ENCODE measurements at regions not wholly inside any gene's neighbourhood (a gene's known extent, or its start where the extent isn't known, plus 50 kb on each side); places are given as distances from the start of the nearest gene placed in this dataset.

DNA sequence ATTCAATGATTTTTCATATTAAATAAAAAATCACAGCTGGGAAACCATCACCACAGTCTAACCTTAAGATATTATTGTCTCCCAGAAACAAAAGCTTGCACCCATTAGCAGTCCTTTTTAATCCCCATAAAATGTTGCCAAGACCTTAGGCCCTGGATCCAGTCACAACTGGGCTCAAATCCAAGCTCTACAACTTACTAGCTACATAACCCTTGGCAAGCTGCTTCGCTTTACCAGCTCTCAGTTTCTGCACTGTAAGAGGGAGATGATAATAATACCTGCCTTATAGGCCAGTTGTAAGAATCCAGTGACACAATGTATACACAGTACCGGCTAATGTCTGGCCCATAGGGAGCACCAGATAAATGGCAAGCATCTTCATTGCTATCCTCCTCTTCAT, 400.9 kb upstream of the FGF13 start:
- H3K9me3 ChIP-seq (replicated peaks; ENCODE audit: low read length): no peaks in the 10 kb centered on the region
- no peak overlapping the region for H3K4me2 ChIP-seq (ENCODE audit: low read length)
- no peak overlapping the region for H3K9ac ChIP-seq (ENCODE audit: low read depth, low read length)
- H3K36me3 ChIP-seq (ENCODE audit: insufficient read depth, low read length): no peaks in the 10 kb centered on the region
- peaks cover 6% of the 10 kb centered on the region for H3K4me1 ChIP-seq (ENCODE audit: control insufficient read depth, insufficient read depth, low read length)
- H3K27me3 ChIP-seq (ENCODE audit: control insufficient read depth, insufficient read depth, low read length): no peaks in the 10 kb centered on the region
- no peak overlapping the region for H3K4me3 ChIP-seq (ENCODE audit: low read length)

DNA sequence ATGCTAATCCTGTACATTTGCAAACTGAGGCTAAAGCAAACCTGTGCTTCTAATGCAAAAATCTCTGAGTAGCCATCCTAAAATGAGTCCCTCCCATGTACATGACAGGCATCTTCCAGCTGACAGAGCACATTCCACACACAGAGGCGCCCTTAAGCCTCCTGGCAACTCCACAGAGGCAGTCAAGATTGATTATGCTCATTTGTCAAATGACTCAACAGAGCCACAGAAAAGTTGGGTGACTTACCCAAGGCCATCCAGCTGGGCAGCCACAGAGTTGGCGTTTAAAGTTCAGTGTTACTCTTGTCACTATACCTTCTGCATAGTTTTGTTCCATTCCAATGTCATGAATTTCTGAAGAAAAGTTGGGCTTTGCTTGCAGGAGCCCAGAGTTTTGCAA, 394.6 kb upstream of the FGF13 start:
- no peak overlapping the region for H3K4me3 ChIP-seq (ENCODE audit: low read length)
- H3K27me3 ChIP-seq (ENCODE audit: control insufficient read depth, insufficient read depth, low read length): no peaks in the 10 kb centered on the region
- no peaks in the 10 kb centered on the region for H3K36me3 ChIP-seq (ENCODE audit: insufficient read depth, low read length)
- no peaks in the 10 kb centered on the region for H3K4me1 ChIP-seq (ENCODE audit: control insufficient read depth, insufficient read depth, low read length)
- no peak overlapping the region for H3K4me2 ChIP-seq (ENCODE audit: low read length)
- H3K9me3 ChIP-seq (replicated peaks; ENCODE audit: low read length): no peaks in the 10 kb centered on the region
- H3K9ac ChIP-seq (ENCODE audit: low read depth, low read length): no peak overlapping the region

DNA sequence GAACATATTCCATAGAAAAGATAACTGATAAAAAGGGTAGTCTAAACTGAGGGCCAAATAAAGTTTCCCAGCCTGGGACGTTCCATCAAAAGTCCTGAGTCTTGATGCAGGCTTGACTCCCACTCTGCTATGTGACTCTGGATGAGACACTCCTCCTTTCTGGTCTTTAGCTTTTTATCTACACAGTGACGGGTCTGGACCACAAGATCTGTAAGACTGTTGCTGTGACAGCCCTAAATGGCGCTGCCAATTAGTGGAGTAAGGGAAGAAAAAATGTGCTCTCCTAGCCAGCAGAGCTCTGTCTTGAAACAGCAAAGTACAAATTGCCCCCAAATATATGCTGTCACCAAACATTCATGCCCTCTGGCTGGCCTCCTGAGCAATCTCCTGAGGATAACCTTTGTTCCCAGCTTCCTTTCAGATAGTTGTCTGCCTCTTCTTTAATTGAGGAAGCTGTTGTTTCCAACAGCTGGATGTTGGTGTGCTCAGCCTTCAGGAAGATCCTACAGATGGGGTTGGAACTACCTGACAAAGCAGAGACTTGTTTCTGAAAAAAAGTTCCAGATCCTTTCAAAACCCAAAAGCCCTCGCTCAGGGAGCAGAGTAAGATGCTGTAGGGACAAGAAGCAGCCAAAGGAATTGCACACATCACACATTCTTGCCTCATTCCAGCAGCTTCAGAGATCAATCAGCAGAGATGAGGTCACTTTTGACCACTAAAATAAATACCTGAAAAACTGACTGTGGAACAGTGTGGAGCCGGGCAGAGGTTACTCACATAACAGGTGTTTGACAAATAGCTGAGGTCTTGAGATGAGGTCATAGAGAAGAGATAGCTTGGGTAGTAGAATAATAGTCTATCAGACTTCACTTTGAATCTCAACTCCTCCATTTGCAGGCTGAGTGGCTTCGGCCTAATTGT, 383.4 kb upstream of the FGF13 start:
- H3K36me3 ChIP-seq (ENCODE audit: insufficient read depth, low read length): no peaks in the 10 kb centered on the region
- H3K9me3 ChIP-seq (replicated peaks; ENCODE audit: low read length): no peaks in the 10 kb centered on the region
- H3K27me3 ChIP-seq (ENCODE audit: control insufficient read depth, insufficient read depth, low read length): no peaks in the 10 kb centered on the region
- no peak overlapping the region for H3K4me3 ChIP-seq (ENCODE audit: low read length)
- no peak overlapping the region for H3K4me2 ChIP-seq (ENCODE audit: low read length)
- H3K9ac ChIP-seq (ENCODE audit: low read depth, low read length): no peak overlapping the region
- no peaks in the 10 kb centered on the region for H3K4me1 ChIP-seq (ENCODE audit: control insufficient read depth, insufficient read depth, low read length)

DNA sequence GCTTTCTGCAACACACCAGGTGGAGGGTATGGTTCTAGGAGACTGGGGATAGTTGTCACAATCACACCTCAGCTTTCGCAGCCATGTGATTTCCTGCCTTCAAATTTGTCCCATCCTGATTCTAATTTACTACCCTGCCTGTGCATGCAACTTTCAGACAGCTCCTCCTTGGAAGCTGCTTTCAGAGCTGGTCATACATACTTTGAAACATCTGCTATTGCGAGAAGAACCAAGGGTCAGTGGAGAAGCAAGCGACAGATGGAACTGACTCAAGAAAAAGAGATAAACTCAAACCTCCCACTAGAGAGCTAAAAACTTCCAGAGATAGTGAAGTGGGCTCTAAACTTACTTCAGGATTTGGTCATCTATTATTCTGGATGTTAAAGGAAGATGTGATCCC, 381.7 kb upstream of the FGF13 start:
- H3K4me3 ChIP-seq (ENCODE audit: low read length): no peak overlapping the region
- no peak overlapping the region for H3K4me2 ChIP-seq (ENCODE audit: low read length)
- H3K36me3 ChIP-seq (ENCODE audit: insufficient read depth, low read length): no peaks in the 10 kb centered on the region
- no peaks in the 10 kb centered on the region for H3K9me3 ChIP-seq (replicated peaks; ENCODE audit: low read length)
- no peaks in the 10 kb centered on the region for H3K4me1 ChIP-seq (ENCODE audit: control insufficient read depth, insufficient read depth, low read length)
- no peaks in the 10 kb centered on the region for H3K27me3 ChIP-seq (ENCODE audit: control insufficient read depth, insufficient read depth, low read length)
- H3K9ac ChIP-seq (ENCODE audit: low read depth, low read length): no peak overlapping the region

DNA sequence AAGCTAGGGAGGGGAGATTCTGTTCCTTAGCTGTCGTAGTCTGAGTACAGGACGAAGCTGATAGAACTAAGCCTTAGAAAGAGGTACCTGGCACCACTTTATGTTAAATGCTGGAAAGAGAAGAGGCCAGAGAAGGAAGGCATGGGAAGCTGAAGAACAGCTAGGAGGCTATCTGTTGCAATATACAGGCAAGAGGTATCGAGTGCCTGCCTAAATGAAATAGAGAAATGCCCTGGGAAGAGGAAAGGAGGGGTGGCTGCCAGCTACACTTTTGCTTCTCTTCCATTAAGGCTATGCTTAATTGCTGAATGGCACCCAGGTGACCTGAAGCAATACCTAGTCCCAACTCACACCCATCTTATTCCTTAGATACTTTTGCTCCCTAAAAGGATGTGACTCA, 380.4 kb upstream of the FGF13 start:
- Histone ChIP-seq H3K27me3 (ENCODE audit: control insufficient read depth, insufficient read depth, low read length) (no peaks in the 10 kb centered on the region), H3K9ac (ENCODE audit: low read depth, low read length) (no peak overlapping the region), H3K36me3 (ENCODE audit: insufficient read depth, low read length) (no peaks in the 10 kb centered on the region), H3K9me3 (replicated peaks; ENCODE audit: low read length) (no peaks in the 10 kb centered on the region), H3K4me1 (ENCODE audit: control insufficient read depth, insufficient read depth, low read length) (no peaks in the 10 kb centered on the region), H3K4me3 (ENCODE audit: low read length) (no peak overlapping the region), H3K4me2 (ENCODE audit: low read length) (no peak overlapping the region)

DNA sequence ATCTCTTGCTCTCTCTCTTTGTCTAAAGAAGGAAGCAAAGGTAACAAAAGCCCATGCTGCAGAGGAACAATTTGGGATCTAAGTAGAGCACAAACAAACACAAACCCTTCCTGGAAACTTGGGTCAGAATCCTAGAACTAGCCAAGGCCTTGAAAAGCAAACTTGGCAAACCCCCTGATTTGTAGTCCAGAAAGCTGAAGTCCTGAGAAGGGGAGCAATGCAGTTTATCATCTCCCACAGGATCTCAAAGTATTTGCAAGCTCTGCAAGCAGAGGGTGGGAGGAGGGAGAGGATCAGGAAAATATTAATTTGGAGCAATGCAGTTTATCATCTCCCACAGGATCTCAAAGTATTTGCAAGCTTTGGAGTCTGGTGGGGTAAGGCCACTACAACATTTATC, 379.5 kb upstream of the FGF13 start:
- no peak overlapping the region for H3K4me3 ChIP-seq (ENCODE audit: low read length)

DNA sequence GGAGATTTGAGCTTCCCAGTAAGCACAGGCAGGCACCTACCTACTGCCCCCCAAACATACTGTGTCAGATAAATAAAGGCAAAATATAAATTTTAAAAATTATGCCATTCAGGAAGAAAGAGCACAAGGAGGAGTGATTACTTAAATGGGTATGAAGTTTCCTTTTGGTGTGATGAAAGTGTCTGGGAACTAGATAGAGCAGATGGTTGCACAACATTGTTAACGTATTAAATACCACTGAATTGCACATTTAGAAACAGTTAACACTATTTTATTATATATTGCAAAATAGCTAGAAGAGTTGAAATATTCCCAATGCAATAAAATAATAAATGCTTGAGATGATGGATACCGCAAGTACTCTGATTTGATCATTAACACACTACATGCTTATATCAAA, 374.7 kb upstream of the FGF13 start:
- H3K4me3 ChIP-seq (ENCODE audit: low read length): no peak overlapping the region
- no peak overlapping the region for H3K9ac ChIP-seq (ENCODE audit: low read depth, low read length)
- no peaks in the 10 kb centered on the region for H3K36me3 ChIP-seq (ENCODE audit: insufficient read depth, low read length)
- no peak overlapping the region for H3K4me2 ChIP-seq (ENCODE audit: low read length)
- no peaks in the 10 kb centered on the region for H3K27me3 ChIP-seq (ENCODE audit: control insufficient read depth, insufficient read depth, low read length)
- no peaks in the 10 kb centered on the region for H3K9me3 ChIP-seq (replicated peaks; ENCODE audit: low read length)
- no peaks in the 10 kb centered on the region for H3K4me1 ChIP-seq (ENCODE audit: control insufficient read depth, insufficient read depth, low read length)

More for the DNA sequence above, 379.5 kb upstream of the FGF13 start:
- no peaks in the 10 kb centered on the region for H3K36me3 ChIP-seq (ENCODE audit: insufficient read depth, low read length)
- no peaks in the 10 kb centered on the region for H3K9me3 ChIP-seq (replicated peaks; ENCODE audit: low read length)
- H3K4me2 ChIP-seq (ENCODE audit: low read length): no peak overlapping the region
- H3K4me1 ChIP-seq (ENCODE audit: control insufficient read depth, insufficient read depth, low read length): no peaks in the 10 kb centered on the region
- no peak overlapping the region for H3K9ac ChIP-seq (ENCODE audit: low read depth, low read length)
- H3K27me3 ChIP-seq (ENCODE audit: control insufficient read depth, insufficient read depth, low read length): no peaks in the 10 kb centered on the region

DNA sequence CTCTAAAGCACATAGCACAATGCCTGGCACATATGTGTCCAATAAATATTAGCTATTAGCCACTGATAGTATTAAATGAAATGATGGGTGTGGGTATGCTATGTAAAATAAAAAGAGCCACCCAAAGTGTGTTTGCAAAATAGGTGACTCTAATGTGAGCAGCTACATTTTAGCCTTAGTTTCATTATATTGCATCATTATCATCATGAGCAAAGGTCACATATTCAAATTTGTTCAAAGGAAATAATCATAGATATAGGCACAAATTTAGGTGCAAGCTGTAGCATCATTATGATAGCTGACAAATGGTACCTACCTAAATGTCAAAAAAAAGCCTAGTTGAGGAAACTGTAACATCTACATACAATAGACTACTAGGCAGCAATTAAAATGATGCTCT, 373.9 kb upstream of the FGF13 start:
- Histone ChIP-seq H3K27me3 (ENCODE audit: control insufficient read depth, insufficient read depth, low read length) (no peaks in the 10 kb centered on the region), H3K9ac (ENCODE audit: low read depth, low read length) (no peak overlapping the region), H3K4me1 (ENCODE audit: control insufficient read depth, insufficient read depth, low read length) (no peaks in the 10 kb centered on the region), H3K4me2 (ENCODE audit: low read length) (no peak overlapping the region), H3K9me3 (replicated peaks; ENCODE audit: low read length) (no peaks in the 10 kb centered on the region), H3K4me3 (ENCODE audit: low read length) (no peak overlapping the region), H3K36me3 (ENCODE audit: insufficient read depth, low read length) (no peaks in the 10 kb centered on the region)

DNA sequence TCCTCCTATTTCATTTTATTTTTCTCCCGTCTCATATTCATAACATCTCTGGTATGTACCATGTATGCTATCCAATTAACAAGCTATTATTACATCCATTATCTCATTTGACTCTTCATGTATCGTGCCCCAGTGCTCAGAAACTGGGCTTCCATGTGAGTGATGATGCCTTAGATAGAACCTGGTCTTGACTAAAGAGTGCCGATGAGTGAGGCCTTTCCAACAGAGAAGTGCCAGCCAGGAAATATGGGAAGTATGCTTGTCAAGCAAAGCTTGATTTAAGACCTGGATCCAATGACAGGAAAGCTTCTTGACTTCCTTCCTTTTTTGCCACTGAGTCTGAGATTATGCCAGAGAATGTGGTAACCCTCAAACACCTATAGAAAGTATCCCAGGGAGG, 371.7 kb upstream of the FGF13 start:
- no peaks in the 10 kb centered on the region for H3K36me3 ChIP-seq (ENCODE audit: insufficient read depth, low read length)
- no peak overlapping the region for H3K4me3 ChIP-seq (ENCODE audit: low read length)
- no peaks in the 10 kb centered on the region for H3K27me3 ChIP-seq (ENCODE audit: control insufficient read depth, insufficient read depth, low read length)

DNA sequence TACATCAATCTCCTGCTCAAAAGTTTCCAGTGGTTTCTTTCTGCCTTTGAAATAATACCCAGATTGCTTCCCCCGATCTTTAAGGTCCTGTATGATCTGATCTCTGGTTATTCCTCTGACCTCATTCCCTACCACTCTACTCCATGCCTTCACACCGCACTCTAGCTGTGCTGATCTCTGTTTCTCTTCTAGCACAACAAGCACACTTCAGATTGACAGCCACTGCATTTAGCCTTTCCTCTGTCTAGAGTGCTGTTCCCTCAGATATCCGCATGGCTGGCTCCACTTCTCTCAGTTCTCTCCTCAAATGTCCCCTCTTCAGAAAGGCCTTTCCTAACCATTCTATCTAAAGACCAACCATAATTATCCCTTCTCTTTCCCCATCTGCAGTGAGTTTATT, 370.4 kb upstream of the FGF13 start:
- Histone ChIP-seq H3K9ac (ENCODE audit: low read depth, low read length) (no peak overlapping the region), H3K4me2 (ENCODE audit: low read length) (no peak overlapping the region), H3K27me3 (ENCODE audit: control insufficient read depth, insufficient read depth, low read length) (no peaks in the 10 kb centered on the region), H3K4me3 (ENCODE audit: low read length) (no peak overlapping the region), H3K36me3 (ENCODE audit: insufficient read depth, low read length) (no peaks in the 10 kb centered on the region), H3K9me3 (replicated peaks; ENCODE audit: low read length) (no peaks in the 10 kb centered on the region), H3K4me1 (ENCODE audit: control insufficient read depth, insufficient read depth, low read length) (peaks cover 8% of the 10 kb centered on the region)

More for the DNA sequence above, 371.7 kb upstream of the FGF13 start:
- no peak overlapping the region for H3K4me2 ChIP-seq (ENCODE audit: low read length)
- H3K9me3 ChIP-seq (replicated peaks; ENCODE audit: low read length): no peaks in the 10 kb centered on the region
- peaks cover 1% of the 10 kb centered on the region for H3K4me1 ChIP-seq (ENCODE audit: control insufficient read depth, insufficient read depth, low read length)
- H3K9ac ChIP-seq (ENCODE audit: low read depth, low read length): no peak overlapping the region

DNA sequence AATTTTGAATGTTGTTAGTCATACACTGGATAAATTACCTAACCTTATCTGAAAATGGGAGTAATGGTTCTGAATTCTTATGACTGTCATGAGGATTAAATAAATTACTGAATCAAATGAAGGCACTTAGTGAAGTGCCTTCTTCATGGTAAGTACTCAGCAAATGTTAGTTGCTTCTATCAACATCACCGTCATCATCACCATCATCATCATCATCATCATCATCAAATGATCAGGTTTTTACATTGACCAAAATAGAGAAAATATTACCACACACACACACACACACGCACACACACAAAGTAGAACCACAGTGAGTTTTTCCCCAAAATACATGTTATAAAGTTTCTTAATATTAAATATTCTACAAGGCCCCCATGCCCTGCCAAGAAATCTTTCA, 368.3 kb upstream of the FGF13 start:
- H3K27me3 ChIP-seq (ENCODE audit: control insufficient read depth, insufficient read depth, low read length): no peaks in the 10 kb centered on the region
- no peak overlapping the region for H3K4me3 ChIP-seq (ENCODE audit: low read length)
- H3K9ac ChIP-seq (ENCODE audit: low read depth, low read length): no peak overlapping the region
- no peaks in the 10 kb centered on the region for H3K9me3 ChIP-seq (replicated peaks; ENCODE audit: low read length)
- peaks cover 9% of the 10 kb centered on the region for H3K4me1 ChIP-seq (ENCODE audit: control insufficient read depth, insufficient read depth, low read length)
- H3K36me3 ChIP-seq (ENCODE audit: insufficient read depth, low read length): no peaks in the 10 kb centered on the region
- no peak overlapping the region for H3K4me2 ChIP-seq (ENCODE audit: low read length)

DNA sequence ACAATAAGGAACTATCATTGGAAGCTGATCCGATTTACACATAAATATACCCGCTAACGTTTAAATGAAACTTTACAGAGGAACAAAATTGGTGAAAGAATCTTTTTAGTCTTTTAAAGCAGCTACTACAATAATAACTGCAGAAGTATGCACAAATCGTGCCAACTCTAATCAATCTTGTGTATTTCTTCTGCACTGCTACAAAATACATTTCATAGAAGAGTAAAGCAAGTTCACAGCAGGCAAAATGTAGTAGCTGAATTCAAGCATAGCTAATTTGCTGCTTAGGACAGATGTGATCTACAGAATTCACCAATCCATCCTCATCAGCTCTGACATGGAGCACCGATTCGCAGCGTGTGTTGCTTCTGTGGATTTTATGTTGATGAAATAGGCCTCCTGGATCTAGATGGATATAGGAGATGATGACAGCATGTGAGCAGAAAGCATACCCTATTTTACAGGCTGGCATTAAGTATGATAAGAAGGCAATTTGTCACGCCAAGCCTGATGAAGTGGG, 367.3 kb upstream of the FGF13 start:
- no peak overlapping the region for H3K4me3 ChIP-seq (ENCODE audit: low read length)
- no peaks in the 10 kb centered on the region for H3K36me3 ChIP-seq (ENCODE audit: insufficient read depth, low read length)
- H3K4me2 ChIP-seq (ENCODE audit: low read length): no peak overlapping the region
- no peak overlapping the region for H3K9ac ChIP-seq (ENCODE audit: low read depth, low read length)
- no peaks in the 10 kb centered on the region for H3K27me3 ChIP-seq (ENCODE audit: control insufficient read depth, insufficient read depth, low read length)
- H3K4me1 ChIP-seq (ENCODE audit: control insufficient read depth, insufficient read depth, low read length): peaks cover 9% of the 10 kb centered on the region
- no peaks in the 10 kb centered on the region for H3K9me3 ChIP-seq (replicated peaks; ENCODE audit: low read length)
